SK-N-SH treated with all-trans-retinoic acid at 6 μM for 48 hours (cell line): ENCODE measurements at regions not wholly inside any gene's neighbourhood (a gene's known extent, or its start where the extent isn't known, plus 50 kb on each side); places are given as distances from the start of the nearest gene placed in this dataset.

Source experiments
- ATAC-seq: fragments of 200-7000 bp; cut with Tn5 transposase; 3 replicates; pipeline ENCODE4 v1.9.1; 2020; ENCODE audit warnings: mild to moderate bottlenecking, moderate library complexity
- ARNTL ChIP-seq: fragments of 450-650 bp; formaldehyde crosslinking; IDR thresholded peaks from 2 replicates; pipeline ENCODE4 v1.5.0; 2020; ENCODE audit warnings: low read depth, mild to moderate bottlenecking, moderate library complexity, borderline replicate concordance
- BACH2 ChIP-seq: fragments of 250-450 bp; sonication (Bioruptor Pico); IDR thresholded peaks from 2 replicates; pipeline ENCODE4 v1.9.0; 2021; ENCODE audit warnings: mild to moderate bottlenecking, borderline replicate concordance
- CREB5 ChIP-seq: fragments of 250-450 bp; sonication (Bioruptor Pico); IDR thresholded peaks from 2 replicates; pipeline ENCODE4 v1.5.1; 2020; ENCODE audit warnings: low read depth, mild to moderate bottlenecking, moderate library complexity
- CSDC2 ChIP-seq: fragments of 250-450 bp; sonication (Bioruptor Pico); IDR thresholded peaks from 2 replicates; pipeline ENCODE4 v1.5.0; 2020; ENCODE audit warnings: mild to moderate bottlenecking, moderate library complexity
- ESRRG ChIP-seq: fragments of 250-450 bp; sonication (Bioruptor Pico); IDR thresholded peaks from 2 replicates; pipeline ENCODE4 v1.6.1; 2021; ENCODE audit warnings: mild to moderate bottlenecking
- GLIS3 ChIP-seq: fragments of 250-450 bp; sonication (Bioruptor Pico); IDR thresholded peaks from 2 replicates; pipeline ENCODE4 v1.5.0; 2020; ENCODE audit warnings: mild to moderate bottlenecking, moderate library complexity
- ISL1 ChIP-seq: fragments of 250-450 bp; sonication (Bioruptor Pico); IDR thresholded peaks from 2 replicates; pipeline ENCODE4 v2.1.2; 2022; ENCODE audit warnings: mild to moderate bottlenecking, moderate library complexity
- OSR1 ChIP-seq: fragments of 250-450 bp; sonication (Bioruptor Pico); IDR thresholded peaks from 2 replicates; pipeline ENCODE4 v1.8.0; 2022; ENCODE audit warnings: moderate library complexity, mild to moderate bottlenecking, inconsistent platforms
- PATZ1 ChIP-seq: fragments of 250-450 bp; sonication (Bioruptor Pico); IDR thresholded peaks from 2 replicates; pipeline ENCODE4 v1.8.0; 2020; ENCODE audit warnings: mild to moderate bottlenecking, moderate library complexity, borderline replicate concordance
- PPARA ChIP-seq: fragments of 250-450 bp; sonication (Bioruptor Pico); IDR thresholded peaks from 2 replicates; pipeline ENCODE4 v1.5.0; 2020; ENCODE audit warnings: mild to moderate bottlenecking, borderline replicate concordance
- RARB ChIP-seq: fragments of 250-450 bp; sonication (Bioruptor Pico); IDR thresholded peaks from 2 replicates; pipeline ENCODE4 v1.8.0; 2021; ENCODE audit warnings: mild to moderate bottlenecking, moderate library complexity
- SNAI2 ChIP-seq: fragments of 250-450 bp; sonication (Bioruptor Pico); IDR thresholded peaks from 2 replicates; pipeline ENCODE4 v1.5.0; 2020; ENCODE audit warnings: mild to moderate bottlenecking, moderate library complexity
- TCF4 ChIP-seq: fragments of 250-450 bp; sonication (Bioruptor Pico); IDR thresholded peaks from 2 replicates; pipeline ENCODE4 v1.8.0; 2021; ENCODE audit warnings: mild to moderate bottlenecking, moderate library complexity, borderline replicate concordance
- TOX ChIP-seq: fragments of 250-450 bp; sonication (Bioruptor Pico); IDR thresholded peaks from 2 replicates; pipeline ENCODE4 v1.8.0; 2021; ENCODE audit warnings: mild to moderate bottlenecking, moderate library complexity, borderline replicate concordance
- ZC3H10 ChIP-seq: fragments of 250-450 bp; sonication (Bioruptor Pico); IDR thresholded peaks from 2 replicates; pipeline ENCODE4 v1.5.1; 2021; ENCODE audit warnings: mild to moderate bottlenecking, moderate library complexity
- ZFP3 ChIP-seq: fragments of 250-450 bp; sonication (Bioruptor Pico); IDR thresholded peaks from 2 replicates; pipeline ENCODE4 v1.5.0; 2020; ENCODE audit warnings: mild to moderate bottlenecking, moderate library complexity
- ZFP30 ChIP-seq: fragments of 450-650 bp; formaldehyde crosslinking; IDR thresholded peaks from 2 replicates; pipeline ENCODE4 v1.5.0; 2022; ENCODE audit warnings: mild to moderate bottlenecking, moderate library complexity
- ZNF565 ChIP-seq: fragments of 450-650 bp; formaldehyde crosslinking; conservative IDR thresholded peaks from 2 replicates; pipeline ENCODE4 v1.5.0; 2020; ENCODE audit warnings: low read depth, mild to moderate bottlenecking, moderate library complexity
- ZNF70 ChIP-seq: fragments of 450-650 bp; formaldehyde crosslinking; IDR thresholded peaks from 2 replicates; pipeline ENCODE4 v1.5.0; 2020; ENCODE audit warnings: mild to moderate bottlenecking, moderate library complexity
- ZNF8 ChIP-seq: fragments of 450-650 bp; formaldehyde crosslinking; IDR thresholded peaks from 2 replicates; pipeline ENCODE4 v1.5.0; 2020; ENCODE audit warnings: mild to moderate bottlenecking, moderate library complexity
- TF ChIP-seq, protein P1 (sequence below): fragments of 250-450 bp; sonication (Bioruptor Pico); IDR thresholded peaks from 2 replicates; pipeline ENCODE4 v1.5.1; 2021; ENCODE audit warnings: mild to moderate bottlenecking, moderate library complexity
- TF ChIP-seq, protein P2 (sequence below): fragments of 250-450 bp; sonication (Bioruptor Pico); IDR thresholded peaks from 2 replicates; pipeline ENCODE4 v1.5.0; 2020; ENCODE audit warnings: mild to moderate bottlenecking, moderate library complexity

- ATAC-seq, result no peak
These were observed 225.7 kb upstream of the PPP2R2D start for GRCh38 chr10:131675104-131675503.

DNA sequence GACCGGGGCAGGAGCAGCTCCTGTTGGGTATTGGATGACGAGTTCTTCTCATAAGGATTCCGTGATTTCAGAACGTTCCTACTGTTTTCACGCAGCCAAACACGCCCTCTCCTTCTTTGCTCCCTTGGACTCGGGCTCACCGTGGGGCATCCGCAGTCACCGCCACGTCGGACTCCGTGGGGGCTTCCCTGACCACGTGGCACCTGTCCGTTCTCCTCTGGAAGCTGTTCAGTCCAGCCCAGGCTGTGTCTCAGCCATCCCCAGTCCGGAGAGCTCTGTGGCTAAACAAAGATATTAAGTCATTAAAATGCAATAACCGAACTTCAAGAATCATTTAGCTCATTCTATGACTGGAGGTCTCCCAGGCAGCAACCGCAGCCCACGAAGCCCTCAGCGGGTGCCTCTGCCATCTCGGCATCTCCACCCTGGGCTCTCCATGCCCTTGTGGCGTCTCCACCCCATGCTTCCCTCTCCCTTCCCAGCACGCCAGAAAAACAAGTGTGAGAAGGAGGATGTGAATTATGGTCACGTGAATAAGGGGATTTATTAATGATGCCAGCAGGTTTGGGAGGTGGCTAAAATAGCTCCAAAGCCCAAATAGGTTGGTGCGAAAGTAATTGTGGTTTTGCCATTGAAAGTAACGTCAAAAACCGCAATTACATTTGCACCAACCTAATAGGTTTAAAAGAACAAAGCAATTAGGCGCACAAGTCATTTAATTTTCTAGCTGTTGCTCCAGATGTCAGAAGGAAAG, 224.6 kb upstream of the PPP2R2D start:
- no peak for ATAC-seq
- TF ChIP-seq ZNF70 (CRISPR knock-in tag) (no peak), ZC3H10 (CRISPR knock-in tag) (no peak), PATZ1 (CRISPR knock-in tag) (no peak), CREB5 (CRISPR knock-in tag) (no peak), RARB (CRISPR knock-in tag) (no peak), SNAI2 (no peak), ZFP3 (no peak), BACH2 (no peak), ZNF8 (CRISPR knock-in tag) (no peak), TCF4 (CRISPR knock-in tag) (no peak), OSR1 (CRISPR knock-in tag) (no peak), TOX (CRISPR knock-in tag) (no peak), CSDC2 (no peak), ZNF565 (CRISPR knock-in tag) (no peak), ESRRG (CRISPR knock-in tag) (no peak), ISL1 (no peak), GLIS3 (CRISPR knock-in tag) (no peak)
- TF ChIP-seq, protein P1, sequence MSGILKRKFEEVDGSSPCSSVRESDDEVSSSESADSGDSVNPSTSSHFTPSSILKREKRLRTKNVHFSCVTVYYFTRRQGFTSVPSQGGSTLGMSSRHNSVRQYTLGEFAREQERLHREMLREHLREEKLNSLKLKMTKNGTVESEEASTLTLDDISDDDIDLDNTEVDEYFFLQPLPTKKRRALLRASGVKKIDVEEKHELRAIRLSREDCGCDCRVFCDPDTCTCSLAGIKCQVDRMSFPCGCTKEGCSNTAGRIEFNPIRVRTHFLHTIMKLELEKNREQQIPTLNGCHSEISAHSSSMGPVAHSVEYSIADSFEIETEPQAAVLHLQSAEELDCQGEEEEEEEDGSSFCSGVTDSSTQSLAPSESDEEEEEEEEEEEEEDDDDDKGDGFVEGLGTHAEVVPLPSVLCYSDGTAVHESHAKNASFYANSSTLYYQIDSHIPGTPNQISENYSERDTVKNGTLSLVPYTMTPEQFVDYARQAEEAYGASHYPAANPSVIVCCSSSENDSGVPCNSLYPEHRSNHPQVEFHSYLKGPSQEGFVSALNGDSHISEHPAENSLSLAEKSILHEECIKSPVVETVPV, result no peak

More at GRCh38 chr10:131675104-131675503, 225.7 kb upstream of the PPP2R2D start:
- TF ChIP-seq, protein P2, sequence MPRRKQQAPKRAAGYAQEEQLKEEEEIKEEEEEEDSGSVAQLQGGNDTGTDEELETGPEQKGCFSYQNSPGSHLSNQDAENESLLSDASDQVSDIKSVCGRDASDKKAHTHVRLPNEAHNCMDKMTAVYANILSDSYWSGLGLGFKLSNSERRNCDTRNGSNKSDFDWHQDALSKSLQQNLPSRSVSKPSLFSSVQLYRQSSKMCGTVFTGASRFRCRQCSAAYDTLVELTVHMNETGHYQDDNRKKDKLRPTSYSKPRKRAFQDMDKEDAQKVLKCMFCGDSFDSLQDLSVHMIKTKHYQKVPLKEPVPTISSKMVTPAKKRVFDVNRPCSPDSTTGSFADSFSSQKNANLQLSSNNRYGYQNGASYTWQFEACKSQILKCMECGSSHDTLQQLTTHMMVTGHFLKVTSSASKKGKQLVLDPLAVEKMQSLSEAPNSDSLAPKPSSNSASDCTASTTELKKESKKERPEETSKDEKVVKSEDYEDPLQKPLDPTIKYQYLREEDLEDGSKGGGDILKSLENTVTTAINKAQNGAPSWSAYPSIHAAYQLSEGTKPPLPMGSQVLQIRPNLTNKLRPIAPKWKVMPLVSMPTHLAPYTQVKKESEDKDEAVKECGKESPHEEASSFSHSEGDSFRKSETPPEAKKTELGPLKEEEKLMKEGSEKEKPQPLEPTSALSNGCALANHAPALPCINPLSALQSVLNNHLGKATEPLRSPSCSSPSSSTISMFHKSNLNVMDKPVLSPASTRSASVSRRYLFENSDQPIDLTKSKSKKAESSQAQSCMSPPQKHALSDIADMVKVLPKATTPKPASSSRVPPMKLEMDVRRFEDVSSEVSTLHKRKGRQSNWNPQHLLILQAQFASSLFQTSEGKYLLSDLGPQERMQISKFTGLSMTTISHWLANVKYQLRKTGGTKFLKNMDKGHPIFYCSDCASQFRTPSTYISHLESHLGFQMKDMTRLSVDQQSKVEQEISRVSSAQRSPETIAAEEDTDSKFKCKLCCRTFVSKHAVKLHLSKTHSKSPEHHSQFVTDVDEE (CRISPR knock-in tag), result no peak
- no peak for TF ChIP-seq ZFP30 (CRISPR knock-in tag)
- no peak for TF ChIP-seq CREB5 (CRISPR knock-in tag)
- TF ChIP-seq PPARA, result no peak
- no peak for TF ChIP-seq SNAI2
- TF ChIP-seq GLIS3 (CRISPR knock-in tag), result no peak
- no peak for TF ChIP-seq TCF4 (CRISPR knock-in tag)
- no peak for TF ChIP-seq ARNTL (CRISPR knock-in tag)
- no peak for TF ChIP-seq TOX (CRISPR knock-in tag)
- no peak for TF ChIP-seq ZNF70 (CRISPR knock-in tag)
- no peak for TF ChIP-seq ZNF8 (CRISPR knock-in tag)
- TF ChIP-seq PATZ1 (CRISPR knock-in tag), result no peak
- no peak for TF ChIP-seq OSR1 (CRISPR knock-in tag)
- TF ChIP-seq ZC3H10 (CRISPR knock-in tag), result no peak
- TF ChIP-seq ZFP3, result no peak
